Smooth muscle cell (in vitro differentiated cells): ENCODE measurements at regions not wholly inside any gene's neighbourhood (a gene's known extent, or its start where the extent isn't known, plus 50 kb on each side); places are given as distances from the start of the nearest gene placed in this dataset.

Experiments used
- DNase-seq: peaks from one replicate; lab custom pipeline; 2025; ENCODE audit not compliant: unreplicated experiment; lab: John Stamatoyannopoulos, UW
- H2AFZ ChIP-seq: fragments of 200-600 bp; sonication (generic); 2 replicates; pipeline ENCODE4 v1.6.0; 2016; ENCODE audit warnings: antibody characterized with exemption, low read depth, mild to moderate bottlenecking
- H3F3A ChIP-seq: fragments of 200-600 bp; sonication (generic); 2 replicates; pipeline ENCODE4 v1.6.0; 2017; ENCODE audit warnings: antibody characterized with exemption, low read depth
- H3K27ac ChIP-seq: fragments of 200-600 bp; sonication (generic); 2 replicates; pipeline ENCODE4 v1.5.1; 2016; ENCODE audit warnings: low read depth, mild to moderate bottlenecking
- H3K27me3 ChIP-seq: fragments of 200-600 bp; sonication (generic); 2 replicates; pipeline ENCODE4 v1.6.1; 2016; ENCODE audit warnings: low read depth, mild to moderate bottlenecking
- H3K36me3 ChIP-seq: fragments of 200-600 bp; sonication (generic); 2 replicates; pipeline ENCODE4 v1.5.1; 2016; ENCODE audit warnings: low read depth
- H3K4me1 ChIP-seq: fragments of 200-600 bp; sonication (generic); 2 replicates; pipeline ENCODE4 v1.5.1; 2016; ENCODE audit warnings: low read depth
- H3K4me2 ChIP-seq: fragments of 200-600 bp; sonication (generic); 2 replicates; pipeline ENCODE4 v1.6.0; 2016; ENCODE audit warnings: mild to moderate bottlenecking
- H3K4me3 ChIP-seq: fragments of 200-600 bp; sonication (generic); 2 replicates; pipeline ENCODE4 v1.5.1; 2016; ENCODE audit warnings: mild to moderate bottlenecking
- H3K79me2 ChIP-seq: fragments of 200-600 bp; sonication (generic); 2 replicates; pipeline ENCODE4 v1.6.0; 2016; ENCODE audit warnings: low read depth, mild to moderate bottlenecking
- H3K9ac ChIP-seq: fragments of 200-600 bp; sonication (generic); 2 replicates; pipeline ENCODE4 v1.6.0; 2016; ENCODE audit warnings: low read depth
- H3K9me3 ChIP-seq: fragments of 200-600 bp; sonication (generic); replicated peaks from 2 replicates; pipeline ENCODE4 v1.5.1; 2016; ENCODE audit warnings: low read depth
- H4K20me1 ChIP-seq: fragments of 200-600 bp; sonication (generic); 2 replicates; pipeline ENCODE4 v1.6.0; 2016; ENCODE audit warnings: low read depth
- WGBS: methylation state at CpG from one replicate; pipeline ENCODE4 v1.1.7; 2016; ENCODE audit warnings: low lambda C conversion rate; 5-methylcytosine and 5-hydroxymethylcytosine counted together
- TF ChIP-seq, protein P1 (sequence below): fragments of 200-600 bp; sonication (generic); IDR thresholded peaks from 2 replicates; pipeline ENCODE4 v1.5.1; 2017; ENCODE audit warnings: borderline replicate concordance, mild to moderate bottlenecking, antibody characterized with exemption; ENCODE audit not compliant: insufficient read depth, poor library complexity, severe bottlenecking

DNA sequence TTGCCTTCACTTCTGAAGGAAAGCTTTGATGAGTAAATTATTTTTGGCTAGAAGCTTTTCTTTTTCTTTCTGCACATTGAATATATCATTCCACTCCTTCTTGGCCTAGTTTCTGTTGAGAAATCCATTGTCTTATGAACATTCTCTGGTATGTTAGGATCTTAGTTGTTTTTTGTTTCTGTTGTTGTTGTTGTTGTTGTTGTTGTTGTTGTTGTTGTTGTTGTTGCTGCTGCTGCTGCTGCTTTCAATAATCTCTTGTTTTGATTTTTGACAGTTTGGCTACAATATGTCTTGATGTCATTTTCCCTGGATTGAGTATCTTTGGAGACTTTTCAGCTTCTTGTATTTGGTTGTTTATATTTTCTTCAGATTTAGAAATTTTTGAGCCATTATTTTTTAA is 836.5 kb upstream of the MAN1A1 start:
- Histone ChIP-seq H3K9me3 (no peaks in the 10 kb centered on the region), H3F3A (no peaks in the 10 kb centered on the region), H3K9ac (no peak overlapping the region), H3K4me2 (no peak overlapping the region), H4K20me1 (no peaks in the 10 kb centered on the region), H2AFZ (no peak overlapping the region), H3K36me3 (no peaks in the 10 kb centered on the region), H3K4me1 (no peaks in the 10 kb centered on the region), H3K27me3 (no peaks in the 10 kb centered on the region), H3K79me2 (no peaks in the 10 kb centered on the region), H3K27ac (no peak overlapping the region), H3K4me3 (no peak overlapping the region)
- TF ChIP-seq, protein P1, sequence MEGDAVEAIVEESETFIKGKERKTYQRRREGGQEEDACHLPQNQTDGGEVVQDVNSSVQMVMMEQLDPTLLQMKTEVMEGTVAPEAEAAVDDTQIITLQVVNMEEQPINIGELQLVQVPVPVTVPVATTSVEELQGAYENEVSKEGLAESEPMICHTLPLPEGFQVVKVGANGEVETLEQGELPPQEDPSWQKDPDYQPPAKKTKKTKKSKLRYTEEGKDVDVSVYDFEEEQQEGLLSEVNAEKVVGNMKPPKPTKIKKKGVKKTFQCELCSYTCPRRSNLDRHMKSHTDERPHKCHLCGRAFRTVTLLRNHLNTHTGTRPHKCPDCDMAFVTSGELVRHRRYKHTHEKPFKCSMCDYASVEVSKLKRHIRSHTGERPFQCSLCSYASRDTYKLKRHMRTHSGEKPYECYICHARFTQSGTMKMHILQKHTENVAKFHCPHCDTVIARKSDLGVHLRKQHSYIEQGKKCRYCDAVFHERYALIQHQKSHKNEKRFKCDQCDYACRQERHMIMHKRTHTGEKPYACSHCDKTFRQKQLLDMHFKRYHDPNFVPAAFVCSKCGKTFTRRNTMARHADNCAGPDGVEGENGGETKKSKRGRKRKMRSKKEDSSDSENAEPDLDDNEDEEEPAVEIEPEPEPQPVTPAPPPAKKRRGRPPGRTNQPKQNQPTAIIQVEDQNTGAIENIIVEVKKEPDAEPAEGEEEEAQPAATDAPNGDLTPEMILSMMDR = no peak
- DNase-seq = no peak

DNA sequence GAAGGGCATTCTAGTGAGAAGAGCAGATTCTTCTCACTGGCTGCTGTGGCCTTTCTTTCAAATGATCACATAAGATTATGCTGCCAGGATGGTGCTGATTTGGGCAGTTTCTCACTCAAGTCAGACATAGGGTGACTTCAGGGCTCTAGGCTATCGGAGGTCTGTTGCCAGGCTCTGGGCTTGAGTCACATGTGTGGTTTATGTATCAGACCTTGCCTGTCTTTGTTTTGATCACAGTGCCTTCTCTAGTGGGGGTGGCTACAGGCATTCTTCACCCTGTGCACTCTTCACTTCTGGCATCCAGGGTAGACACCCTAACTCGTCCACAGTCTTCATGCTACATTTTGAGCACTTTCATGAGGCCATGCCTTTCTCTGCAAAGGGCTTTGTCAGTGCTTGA is 823.7 kb upstream of the MAN1A1 start:
- TF ChIP-seq, protein P1 = no peak
- Histone ChIP-seq H3K79me2 (no peaks in the 10 kb centered on the region), H3K27me3 (no peaks in the 10 kb centered on the region), H3K4me1 (no peaks in the 10 kb centered on the region), H3K27ac (no peak overlapping the region), H4K20me1 (no peaks in the 10 kb centered on the region), H3K4me2 (no peak overlapping the region), H3F3A (no peaks in the 10 kb centered on the region), H3K36me3 (no peaks in the 10 kb centered on the region), H3K9me3 (no peaks in the 10 kb centered on the region), H3K4me3 (no peak overlapping the region), H2AFZ (no peak overlapping the region), H3K9ac (no peak overlapping the region)
- 63% methylated on average over 2 of the region's 2 CpGs for WGBS
- DNase-seq = no peak

- DNase-seq = no peak
- Histone ChIP-seq H3F3A (no peaks in the 10 kb centered on the region), H3K4me1 (no peaks in the 10 kb centered on the region), H3K9ac (no peak overlapping the region), H3K27me3 (no peaks in the 10 kb centered on the region), H2AFZ (no peak overlapping the region), H3K36me3 (no peaks in the 10 kb centered on the region), H3K4me3 (no peak overlapping the region), H3K9me3 (no peaks in the 10 kb centered on the region), H4K20me1 (no peaks in the 10 kb centered on the region), H3K79me2 (no peaks in the 10 kb centered on the region), H3K27ac (no peak overlapping the region), H3K4me2 (no peak overlapping the region)
- 92% methylated on average over 4 of the region's 4 CpGs for WGBS
- TF ChIP-seq, protein P1 = no peak
Measured at GRCh38 chr6:120164531-120164930, 815.0 kb upstream of the MAN1A1 start.

DNA sequence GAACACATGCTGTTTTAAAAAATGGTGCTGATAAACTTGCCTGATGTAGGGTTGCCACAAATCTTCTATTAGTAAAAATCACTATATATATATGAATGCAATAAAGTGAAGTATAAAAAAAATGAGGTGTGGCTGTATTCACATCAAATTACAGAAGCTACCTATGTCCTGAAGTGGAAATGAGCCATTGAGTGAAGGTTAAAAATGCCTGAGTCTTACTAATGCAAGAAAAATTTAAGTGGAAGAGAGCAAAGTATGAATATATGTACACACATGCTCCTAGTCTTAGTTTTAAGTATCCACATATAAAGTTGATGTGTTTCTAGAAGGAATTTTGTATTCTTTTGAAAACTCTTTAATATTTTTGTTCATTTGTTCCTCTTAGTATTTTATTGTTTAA is 808.3 kb upstream of the MAN1A1 start:
- H4K20me1 ChIP-seq = no peaks in the 10 kb centered on the region
- DNase-seq = no peak
- H3K9me3 ChIP-seq = no peaks in the 10 kb centered on the region
- no peak overlapping the region for H2AFZ ChIP-seq
- no peak overlapping the region for H3K9ac ChIP-seq
- H3F3A ChIP-seq = no peaks in the 10 kb centered on the region
- no peak overlapping the region for H3K4me2 ChIP-seq
- H3K4me3 ChIP-seq = no peak overlapping the region
- H3K36me3 ChIP-seq = no peaks in the 10 kb centered on the region
- no peaks in the 10 kb centered on the region for H3K4me1 ChIP-seq
- no peaks in the 10 kb centered on the region for H3K27me3 ChIP-seq
- no peaks in the 10 kb centered on the region for H3K79me2 ChIP-seq
- no peak overlapping the region for H3K27ac ChIP-seq
- TF ChIP-seq, protein P1 = no peak
